Bronchial epithelial cell (primary cell): ENCODE measurements at regions not wholly inside any gene's neighbourhood (a gene's known extent, or its start where the extent isn't known, plus 50 kb on each side); places are given as distances from the start of the nearest gene placed in this dataset.
A peak's percentile ranks its signal among the peaks of the same experiment; 100 is the strongest.

Experiments used
- DNase-seq: peaks from one replicate; pipeline ENCODE4 v3.0.0-alpha.2; 2010; ENCODE audit warnings: low read depth
- FAIRE-seq: peaks from 2 replicates; lab custom pipeline; 2011; peaks lifted over from hg19 to GRCh38; lab: Jason Lieb, UNC
- H3K27me3 ChIP-seq: 2 replicates; pipeline ENCODE4 v1.5.1; 2011; ENCODE audit warnings: low read length; ENCODE audit not compliant: control insufficient read depth, insufficient read depth
- H3K36me3 ChIP-seq: 2 replicates; pipeline ENCODE4 v1.5.1; 2011; ENCODE audit warnings: low read length; ENCODE audit not compliant: control insufficient read depth, insufficient read depth
- H3K4me3 ChIP-seq: 2 replicates; pipeline ENCODE4 v1.5.1; 2011; ENCODE audit warnings: mild to moderate bottlenecking, low read depth, low read length, control low read depth
- TF ChIP-seq, protein P1 (sequence below): IDR thresholded peaks from 2 replicates; pipeline ENCODE4 v1.5.1; 2011; ENCODE audit warnings: mild to moderate bottlenecking, moderate library complexity, low read length, control low read depth, inconsistent platforms; ENCODE audit not compliant: insufficient read depth, severe bottlenecking

DNA sequence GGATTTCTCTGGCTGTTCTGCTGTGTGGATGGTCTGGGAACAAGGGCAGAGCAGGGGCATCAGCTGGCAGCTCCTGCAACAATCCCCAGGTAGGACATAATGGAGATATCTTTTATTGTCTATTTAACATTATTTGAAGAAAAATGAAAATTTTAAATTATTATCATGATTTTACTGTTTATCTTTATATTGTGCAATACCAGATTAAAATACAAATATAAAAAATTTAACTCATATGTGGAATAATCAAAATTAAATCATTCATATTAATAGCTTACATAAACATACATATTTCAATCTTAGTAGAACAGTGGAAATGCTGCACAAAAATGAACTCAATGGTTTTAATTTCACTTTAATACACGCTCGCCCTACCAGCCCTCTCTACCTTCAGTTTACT lies 70.6 kb upstream of the FAM110C start:
- FAIRE-seq (no peak), DNase-seq (no peak)
- TF ChIP-seq, protein P1, sequence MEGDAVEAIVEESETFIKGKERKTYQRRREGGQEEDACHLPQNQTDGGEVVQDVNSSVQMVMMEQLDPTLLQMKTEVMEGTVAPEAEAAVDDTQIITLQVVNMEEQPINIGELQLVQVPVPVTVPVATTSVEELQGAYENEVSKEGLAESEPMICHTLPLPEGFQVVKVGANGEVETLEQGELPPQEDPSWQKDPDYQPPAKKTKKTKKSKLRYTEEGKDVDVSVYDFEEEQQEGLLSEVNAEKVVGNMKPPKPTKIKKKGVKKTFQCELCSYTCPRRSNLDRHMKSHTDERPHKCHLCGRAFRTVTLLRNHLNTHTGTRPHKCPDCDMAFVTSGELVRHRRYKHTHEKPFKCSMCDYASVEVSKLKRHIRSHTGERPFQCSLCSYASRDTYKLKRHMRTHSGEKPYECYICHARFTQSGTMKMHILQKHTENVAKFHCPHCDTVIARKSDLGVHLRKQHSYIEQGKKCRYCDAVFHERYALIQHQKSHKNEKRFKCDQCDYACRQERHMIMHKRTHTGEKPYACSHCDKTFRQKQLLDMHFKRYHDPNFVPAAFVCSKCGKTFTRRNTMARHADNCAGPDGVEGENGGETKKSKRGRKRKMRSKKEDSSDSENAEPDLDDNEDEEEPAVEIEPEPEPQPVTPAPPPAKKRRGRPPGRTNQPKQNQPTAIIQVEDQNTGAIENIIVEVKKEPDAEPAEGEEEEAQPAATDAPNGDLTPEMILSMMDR: no peak

DNA sequence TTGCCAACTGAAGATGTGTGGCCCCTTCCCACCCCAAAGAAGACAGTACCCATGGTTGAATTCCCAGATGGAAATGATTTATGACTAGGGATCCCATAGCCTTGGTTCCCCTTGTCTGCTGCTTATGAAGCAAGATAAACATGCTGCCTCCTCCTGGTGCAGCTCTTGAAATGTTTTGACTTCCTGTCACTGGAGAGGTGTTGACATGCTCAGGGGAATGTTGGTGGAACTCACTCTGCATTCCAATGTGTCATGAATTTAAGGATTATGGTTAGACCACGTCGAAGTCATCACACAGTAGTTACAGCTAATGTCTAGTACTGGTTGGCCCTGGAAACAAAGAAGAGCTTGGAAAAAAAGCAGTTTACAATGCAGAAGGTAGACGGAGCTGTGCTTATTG lies 69.0 kb upstream of the FAM110C start:
- Histone ChIP-seq H3K4me3 (no peak overlapping the region), H3K27me3 (no peaks in the 10 kb centered on the region), H3K36me3 (no peaks in the 10 kb centered on the region)
- DNase-seq (peak; percentile 76), FAIRE-seq (no peak)
- TF ChIP-seq, protein P1: peak; percentile 21

More for the DNA sequence above, 70.6 kb upstream of the FAM110C start:
- Histone ChIP-seq H3K27me3 (no peaks in the 10 kb centered on the region), H3K4me3 (no peak overlapping the region), H3K36me3 (no peaks in the 10 kb centered on the region)

DNA sequence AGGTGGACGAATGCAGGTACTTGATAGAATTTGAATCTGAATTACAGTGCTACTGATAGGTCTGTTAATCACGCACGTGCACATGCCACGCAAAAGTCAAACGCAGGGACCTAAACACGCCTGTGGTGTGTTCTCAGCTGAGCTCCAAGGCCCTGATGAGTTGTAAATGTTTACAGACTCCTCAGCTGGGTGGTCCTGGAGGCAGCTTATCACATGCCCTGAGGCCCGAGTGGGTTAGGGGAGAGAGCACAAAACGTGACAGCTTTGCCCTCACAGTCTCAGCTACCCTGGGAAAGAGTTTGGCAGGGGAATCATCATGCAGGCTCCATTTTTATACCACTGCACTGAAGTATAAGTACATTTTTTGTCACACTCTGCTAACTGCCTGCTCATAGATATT lies 68.3 kb upstream of the FAM110C start:
- no peak for DNase-seq
- Histone ChIP-seq H3K36me3 (no peaks in the 10 kb centered on the region), H3K4me3 (no peak overlapping the region), H3K27me3 (no peaks in the 10 kb centered on the region)
- TF ChIP-seq, protein P1: no peak
- FAIRE-seq: no peak

DNA sequence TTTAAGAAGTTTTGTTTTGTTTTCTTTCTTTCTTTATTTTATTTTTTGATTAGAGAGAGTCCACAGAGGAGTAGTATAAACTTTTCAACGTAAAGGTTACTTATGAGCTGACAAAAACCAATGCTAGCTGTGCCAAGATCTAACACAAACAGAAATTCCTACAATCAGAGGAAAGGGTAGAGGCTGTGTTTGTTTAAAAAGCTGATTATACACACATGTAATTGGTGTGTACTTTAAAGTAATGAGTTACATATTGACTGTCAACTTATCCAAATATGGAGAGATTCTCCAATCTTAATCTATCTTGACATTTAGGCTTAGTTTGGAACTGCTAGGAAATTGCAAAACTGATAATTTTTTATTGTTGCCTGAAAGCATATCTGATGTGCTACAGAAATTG lies 63.7 kb upstream of the FAM110C start:
- Histone ChIP-seq H3K27me3 (no peaks in the 10 kb centered on the region), H3K36me3 (no peaks in the 10 kb centered on the region), H3K4me3 (no peak overlapping the region)
- no peak for DNase-seq
- TF ChIP-seq, protein P1: no peak
- FAIRE-seq: no peak

DNA sequence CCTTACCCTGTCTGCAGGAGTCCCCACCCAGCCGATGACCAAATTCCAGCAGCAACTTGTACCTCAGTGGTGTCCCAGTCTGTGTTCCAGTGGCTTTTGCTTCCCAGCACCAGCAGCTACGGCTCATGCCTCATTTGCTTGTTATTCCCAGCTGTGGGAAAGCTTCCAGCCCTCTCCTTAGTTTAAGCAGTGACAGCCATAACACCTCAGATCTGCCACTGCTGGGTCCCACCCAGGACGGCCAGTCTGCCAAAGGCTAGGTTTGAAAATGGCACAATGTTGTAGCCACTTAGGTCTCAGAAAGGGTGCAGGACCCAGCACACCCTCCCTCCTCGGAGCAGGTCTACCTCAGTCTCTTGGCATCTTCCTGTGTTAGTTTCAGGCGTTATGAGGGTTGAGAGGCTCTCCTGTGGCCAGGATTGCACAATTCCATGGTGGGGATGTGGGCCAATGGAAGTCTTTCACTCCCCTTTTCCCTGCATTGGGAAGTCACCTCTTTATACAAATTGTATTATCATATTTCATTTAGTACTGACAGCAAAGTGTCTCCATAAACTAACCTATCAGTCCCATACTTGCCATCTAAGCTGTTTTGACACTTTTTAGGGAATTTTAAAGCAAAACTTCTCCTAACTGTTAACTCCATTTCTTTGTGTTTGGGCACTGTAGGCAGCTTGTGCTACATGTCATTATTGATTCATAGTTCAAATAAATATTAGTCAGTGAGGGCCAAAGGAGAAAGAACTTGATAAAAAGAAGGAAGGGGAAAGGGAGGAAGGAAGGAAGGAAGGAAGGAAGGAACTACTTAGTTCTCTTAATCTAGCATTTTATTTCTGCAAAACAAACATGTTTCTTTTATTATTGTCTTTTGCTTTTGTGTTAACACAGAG lies 62.9 kb upstream of the FAM110C start:
- H3K36me3 ChIP-seq: no peaks in the 10 kb centered on the region
- DNase-seq: peak; percentile 8
- H3K4me3 ChIP-seq: no peak overlapping the region
- peak; percentile 23 for FAIRE-seq
- TF ChIP-seq, protein P1: no peak
- H3K27me3 ChIP-seq: no peaks in the 10 kb centered on the region
